ENCODE measurements at regions not wholly inside any gene's neighbourhood (a gene's known extent, or its start where the extent isn't known, plus 50 kb on each side); places are given as distances from the start of the nearest gene placed in this dataset.
"Not testable (repeated sequence)": the region's sequence is repeated elsewhere in the genome, so short reads cannot be mapped to it uniquely, and the experiment has no call there.

GRCh38 chrX:55142206-55142918, 53.5 kb downstream of the PAGE2 start:
- no peaks in the 10 kb centered on the region for H3K4me1 Mint-ChIP-seq (ENCODE audit: low read depth)
- H3K27ac Mint-ChIP-seq, result no peak overlapping the region
- ChIA-PET CTCF (no interaction called here), POLR2A (no interaction called here)
- no peaks in the 10 kb centered on the region for H3K27me3 Mint-ChIP-seq
- H3K36me3 Mint-ChIP-seq, result peaks cover 5% of the 10 kb centered on the region
- DNase-seq, result no peak
- intact Hi-C loops (cut with micrococcal nuclease), result no loop called here
- no peaks in the 10 kb centered on the region for H3K9me3 Mint-ChIP-seq
- H3K4me3 Mint-ChIP-seq, result no peak overlapping the region

GRCh38 chrX:55142919-55143310, 54.1 kb downstream of the PAGE2 start:
- H3K27me3 Mint-ChIP-seq, result no peaks in the 10 kb centered on the region
- DNase-seq, result no peak
- H3K36me3 Mint-ChIP-seq, result peaks cover 5% of the 10 kb centered on the region
- no peaks in the 10 kb centered on the region for H3K4me1 Mint-ChIP-seq (ENCODE audit: low read depth)
- intact Hi-C loops (cut with micrococcal nuclease), result no loop called here
- no peaks in the 10 kb centered on the region for H3K9me3 Mint-ChIP-seq
- POLR2A ChIA-PET, result no interaction called here
- no peak overlapping the region for H3K4me3 Mint-ChIP-seq
- H3K27ac Mint-ChIP-seq, result no peak overlapping the region
- CTCF ChIA-PET, result no interaction called here

- no peak overlapping the region for H3K27ac Mint-ChIP-seq
- no peak for DNase-seq
- no peak overlapping the region for H3K4me3 Mint-ChIP-seq
- intact Hi-C loops (cut with micrococcal nuclease), result no loop called here
- H3K27me3 Mint-ChIP-seq, result no peaks in the 10 kb centered on the region
- POLR2A ChIA-PET, result no interaction called here
- CTCF ChIA-PET, result no interaction called here
- H3K36me3 Mint-ChIP-seq, result peaks cover 5% of the 10 kb centered on the region
- no peaks in the 10 kb centered on the region for H3K4me1 Mint-ChIP-seq (ENCODE audit: low read depth)
- no peaks in the 10 kb centered on the region for H3K9me3 Mint-ChIP-seq
Observed at GRCh38 chrX:55143621-55144020, 54.8 kb downstream of the PAGE2 start.

GRCh38 chrX:55144697-55145096, 55.9 kb downstream of the PAGE2 start:
- DNase-seq, result no peak
- H3K36me3 Mint-ChIP-seq, result peaks cover 5% of the 10 kb centered on the region
- POLR2A ChIA-PET, result no interaction called here
- H3K27me3 Mint-ChIP-seq, result no peaks in the 10 kb centered on the region
- no peak overlapping the region for H3K27ac Mint-ChIP-seq
- no peaks in the 10 kb centered on the region for H3K9me3 Mint-ChIP-seq
- H3K4me1 Mint-ChIP-seq (ENCODE audit: low read depth), result no peaks in the 10 kb centered on the region
- no peak overlapping the region for H3K4me3 Mint-ChIP-seq
- CTCF ChIA-PET, result no interaction called here
- intact Hi-C loops (cut with micrococcal nuclease), result no loop called here

GRCh38 chrX:55149242-55149641, 60.4 kb downstream of the PAGE2 start:
- no peak overlapping the region for H3K27ac Mint-ChIP-seq
- ChIA-PET POLR2A (no interaction called here), CTCF (no interaction called here)
- no peaks in the 10 kb centered on the region for H3K27me3 Mint-ChIP-seq
- H3K4me1 Mint-ChIP-seq (ENCODE audit: low read depth), result no peaks in the 10 kb centered on the region
- no peaks in the 10 kb centered on the region for H3K9me3 Mint-ChIP-seq
- DNase-seq, result no peak
- intact Hi-C loops (cut with micrococcal nuclease), result no loop called here
- no peak overlapping the region for H3K4me3 Mint-ChIP-seq
- peaks cover 2% of the 10 kb centered on the region for H3K36me3 Mint-ChIP-seq

- no peak for DNase-seq
- POLR2A ChIA-PET, result no interaction called here
- no peaks in the 10 kb centered on the region for H3K27me3 Mint-ChIP-seq
- H3K4me3 Mint-ChIP-seq, result no peak overlapping the region
- no peak overlapping the region for H3K27ac Mint-ChIP-seq
- H3K36me3 Mint-ChIP-seq, result peaks cover 6% of the 10 kb centered on the region
- no peaks in the 10 kb centered on the region for H3K4me1 Mint-ChIP-seq (ENCODE audit: low read depth)
- intact Hi-C loops (cut with micrococcal nuclease), result no loop called here
- CTCF ChIA-PET, result no interaction called here
- no peaks in the 10 kb centered on the region for H3K9me3 Mint-ChIP-seq
Observed at GRCh38 chrX:55151199-55151598, 62.4 kb downstream of the PAGE2 start.

- H3K36me3 Mint-ChIP-seq, result peaks cover 4% of the 10 kb centered on the region
- H3K27me3 Mint-ChIP-seq, result no peaks in the 10 kb centered on the region
- H3K9me3 Mint-ChIP-seq, result no peaks in the 10 kb centered on the region
- intact Hi-C loops (cut with micrococcal nuclease), result no loop called here
- ChIA-PET POLR2A (interaction anchor here (1.2 kb wide), 1 partner anchor 9 kb away, joined by 3 read pairs; no protein-coding TSS in a partner anchor), CTCF (interaction anchor here (1.7 kb wide), 1 partner anchor 268 kb away, joined by 4 read pairs; no protein-coding TSS in a partner anchor)
- no peak overlapping the region for H3K4me3 Mint-ChIP-seq
- H3K4me1 Mint-ChIP-seq (ENCODE audit: low read depth), result peaks cover 9% of the 10 kb centered on the region
- H3K27ac Mint-ChIP-seq, result no peak overlapping the region
- no peak for DNase-seq
Observed at GRCh38 chrX:55159551-55159950, 60.6 kb upstream of the PAGE5 start.

- no peaks in the 10 kb centered on the region for H3K27me3 Mint-ChIP-seq
- peak overlapping the region; percentile 83 for H3K4me3 Mint-ChIP-seq
- ChIA-PET CTCF (interaction anchor here (0.7 to 0.9 kb wide), 2 partner anchors 160 to 1474 kb away, joined by 3 read pairs; partner anchors contain the start of genes APEX2 and HUWE1), POLR2A (no interaction called here)
- H3K9me3 Mint-ChIP-seq, result no peaks in the 10 kb centered on the region
- peak overlapping the region; percentile 94 for H3K27ac Mint-ChIP-seq
- no peaks in the 10 kb centered on the region for H3K36me3 Mint-ChIP-seq
- intact Hi-C loops (cut with micrococcal nuclease), result loop anchor here (2.0 to 10.0 kb wide), 6 partner anchors 104 to 976 kb away; partner anchors contain the start of genes FAM120C, GNL3L and MAGED2
- H3K4me1 Mint-ChIP-seq (ENCODE audit: low read depth), result peaks cover 9% of the 10 kb centered on the region
- DNase-seq, result peak; percentile 92
Observed at GRCh38 chrX:55160685-55161552, 59.2 kb upstream of the PAGE5 start.

GRCh38 chrX:55161581-55161980, 58.6 kb upstream of the PAGE5 start:
- intact Hi-C loops (cut with micrococcal nuclease), result loop anchor here (2.0 to 10.0 kb wide), 6 partner anchors 105 to 977 kb away; partner anchors contain the start of genes FAM120C, GNL3L and MAGED2
- Mint-ChIP-seq H3K4me1 (ENCODE audit: low read depth) (peaks cover 9% of the 10 kb centered on the region), H3K9me3 (no peaks in the 10 kb centered on the region), H3K27ac (peak overlapping the region; percentile 94), H3K27me3 (no peaks in the 10 kb centered on the region), H3K4me3 (peak overlapping the region; percentile 83), H3K36me3 (no peaks in the 10 kb centered on the region)
- ChIA-PET CTCF (interaction anchor here (0.7 to 0.9 kb wide), 2 partner anchors 161 to 1475 kb away, joined by 3 read pairs; partner anchors contain the start of genes APEX2 and HUWE1), POLR2A (no interaction called here)
- peak; percentile 9 for DNase-seq

- Mint-ChIP-seq H3K4me3 (no peak overlapping the region), H3K36me3 (no peaks in the 10 kb centered on the region), H3K27ac (no peak overlapping the region), H3K4me1 (ENCODE audit: low read depth) (peaks cover 9% of the 10 kb centered on the region), H3K9me3 (no peaks in the 10 kb centered on the region), H3K27me3 (no peaks in the 10 kb centered on the region)
- CTCF ChIA-PET, result no interaction called here
- no peak for DNase-seq
- POLR2A ChIA-PET, result interaction anchor here (0.6 kb wide), 1 partner anchor 163 kb away, joined by 3 read pairs; no protein-coding TSS in a partner anchor
- intact Hi-C loops (cut with micrococcal nuclease), result loop anchor here (5.0 to 10.0 kb wide), 3 partner anchors 271 to 978 kb away; partner anchors contain the start of genes FAM120C and MAGED2
Observed at GRCh38 chrX:55163171-55163570, 57.0 kb upstream of the PAGE5 start.

GRCh38 chrX:55165026-55165425, 55.1 kb upstream of the PAGE5 start:
- not testable (repeated sequence) for H3K36me3 Mint-ChIP-seq, H3K4me3 Mint-ChIP-seq

GRCh38 chrX:55167124-55167803, 52.9 kb upstream of the PAGE5 start:
- Mint-ChIP-seq H3K4me3 (no peak overlapping the region), H3K9me3 (no peaks in the 10 kb centered on the region), H3K4me1 (ENCODE audit: low read depth) (no peaks in the 10 kb centered on the region), H3K36me3 (no peaks in the 10 kb centered on the region), H3K27me3 (no peaks in the 10 kb centered on the region), H3K27ac (no peak overlapping the region)
- ChIA-PET POLR2A (no interaction called here), CTCF (no interaction called here)
- intact Hi-C loops (cut with micrococcal nuclease), result loop anchor here (10.0 kb wide), 1 partner anchor 982 kb away; the partner anchor contains the start of gene FAM120C
- no peak for DNase-seq

More at GRCh38 chrX:55165026-55165425, 55.1 kb upstream of the PAGE5 start:
- intact Hi-C loops (cut with micrococcal nuclease), result loop anchor here (10.0 kb wide), 1 partner anchor 980 kb away; the partner anchor contains the start of gene FAM120C
- DNase-seq; H3K27ac Mint-ChIP-seq; POLR2A ChIA-PET; H3K9me3 Mint-ChIP-seq; CTCF ChIA-PET; H3K4me1 Mint-ChIP-seq (ENCODE audit: low read depth); H3K27me3 Mint-ChIP-seq: not testable (repeated sequence)

Measured in activated CD4-positive, alpha-beta memory T cell treated with anti-CD3 and anti-CD28 coated beads for 36 hours (primary cell).